Activated CD4-positive, alpha-beta T cell treated with anti-CD3 and anti-CD28 coated beads, Interleukin-10, Interleukin-2, amounts not matched to agents 100 ng/mL and 50 ng/mL, durations not matched to agents 16 hours and 8 hours (primary cell): ENCODE measurements at regions not wholly inside any gene's neighbourhood (a gene's known extent, or its start where the extent isn't known, plus 50 kb on each side); places are given as distances from the start of the nearest gene placed in this dataset.

Experiments used
- DNase-seq: peaks from one replicate; pipeline ENCODE4 v3.0.0-alpha.2; 2020

- no peak for DNase-seq
Observed at GRCh38 chr3:132892956-132893355, 145.2 kb upstream of the TMEM108 start.

GRCh38 chr3:132881756-132882409 is 156.3 kb upstream of the TMEM108 start:
- DNase-seq: no peak

GRCh38 chr3:132880986-132881385 is 157.2 kb upstream of the TMEM108 start:
- DNase-seq: no peak

- DNase-seq: no peak
Observed at GRCh38 chr3:132879656-132880055, 157.4 kb upstream of the NPHP3 start.

GRCh38 chr3:132874701-132875100 is 152.5 kb upstream of the NPHP3 start:
- DNase-seq: no peak

GRCh38 chr3:132872711-132873110 is 150.5 kb upstream of the NPHP3 start:
- DNase-seq: no peak

- no peak for DNase-seq
Observed at GRCh38 chr3:132871956-132872355, 149.7 kb upstream of the NPHP3 start.

GRCh38 chr3:132870541-132870940 is 148.3 kb upstream of the NPHP3 start:
- DNase-seq: no peak

- no peak for DNase-seq
Observed at GRCh38 chr3:132867956-132868355, 145.7 kb upstream of the NPHP3 start.

GRCh38 chr3:132867526-132867925 is 145.3 kb upstream of the NPHP3 start:
- DNase-seq: no peak

GRCh38 chr3:132857317-132857716 is 135.1 kb upstream of the NPHP3 start:
- DNase-seq: no peak

GRCh38 chr3:132854856-132855535 is 132.8 kb upstream of the NPHP3 start:
- DNase-seq: no peak

- DNase-seq: no peak
Observed at GRCh38 chr3:132847849-132848625, 125.8 kb upstream of the NPHP3 start.

GRCh38 chr3:132843851-132844553 is 121.8 kb upstream of the NPHP3 start:
- no peak for DNase-seq

GRCh38 chr3:132843349-132843748 is 121.1 kb upstream of the NPHP3 start:
- no peak for DNase-seq

- no peak for DNase-seq
Observed at GRCh38 chr3:132841621-132842020, 119.4 kb upstream of the NPHP3 start.

- DNase-seq: no peak
Observed at GRCh38 chr3:132840201-132840700, 118.0 kb upstream of the NPHP3 start.

- DNase-seq: no peak
Observed at GRCh38 chr3:132838477-132838876, 116.3 kb upstream of the NPHP3 start.

- no peak for DNase-seq
Observed at GRCh38 chr3:132837615-132838014, 115.4 kb upstream of the NPHP3 start.

- DNase-seq: no peak
Observed at GRCh38 chr3:132834356-132834755, 112.1 kb upstream of the NPHP3 start.

GRCh38 chr3:132829101-132829500 is 106.9 kb upstream of the NPHP3 start:
- no peak for DNase-seq

- DNase-seq: no peak
Observed at GRCh38 chr3:132822837-132823236, 100.6 kb upstream of the NPHP3 start.

- no peak for DNase-seq
Observed at GRCh38 chr3:132822266-132822665, 100.1 kb upstream of the NPHP3 start.
